Choroid plexus epithelial cell (primary cell): ENCODE measurements at regions not wholly inside any gene's neighbourhood (a gene's known extent, or its start where the extent isn't known, plus 50 kb on each side); places are given as distances from the start of the nearest gene placed in this dataset.
"Not testable (repeated sequence)": the region's sequence is repeated elsewhere in the genome, so short reads cannot be mapped to it uniquely, and the experiment has no call there.

Experiments used
- DNase-seq: peaks from one replicate; pipeline ENCODE4 v3.0.0-alpha.2; 2010; ENCODE audit warnings: low read depth
- H3K4me3 ChIP-seq: 2 replicates; pipeline ENCODE4 v1.5.1; 2011; ENCODE audit warnings: low read depth, mild to moderate bottlenecking, control low read depth, low read length, moderate library complexity
- CTCF ChIP-seq: conservative IDR thresholded peaks from 2 replicates; pipeline ENCODE4 v1.5.1; 2011; ENCODE audit warnings: low read depth, mild to moderate bottlenecking, control low read depth, inconsistent platforms, low read length, moderate library complexity

- no peak overlapping the region for H3K4me3 ChIP-seq
- TF ChIP-seq CTCF = no peak
- DNase-seq = no peak
These were observed 991.6 kb downstream of the SLC6A15 start for GRCh38 chr12:83920821-83921547.

GRCh38 chr12:83919081-83919480 lies 993.5 kb downstream of the SLC6A15 start:
- TF ChIP-seq CTCF = no peak
- no peak for DNase-seq
- no peak overlapping the region for H3K4me3 ChIP-seq

- H3K4me3 ChIP-seq = no peak overlapping the region
- no peak for DNase-seq
- TF ChIP-seq CTCF = no peak
These were observed 1008.4 kb downstream of the SLC6A15 start for GRCh38 chr12:83904175-83904574.

- no peak overlapping the region for H3K4me3 ChIP-seq
- TF ChIP-seq CTCF = no peak
- DNase-seq = peak; percentile 30
These were observed 1016.2 kb downstream of the SLC6A15 start for GRCh38 chr12:83896416-83896815.

- no peak for TF ChIP-seq CTCF
- H3K4me3 ChIP-seq = no peak overlapping the region
- no peak for DNase-seq
These were observed 1019.5 kb downstream of the SLC6A15 start for GRCh38 chr12:83893101-83893500.

GRCh38 chr12:83889745-83890144 lies 1022.9 kb downstream of the SLC6A15 start:
- no peak for DNase-seq
- no peak for TF ChIP-seq CTCF
- H3K4me3 ChIP-seq = no peak overlapping the region

GRCh38 chr12:83886479-83886878 lies 1026.1 kb downstream of the SLC6A15 start:
- no peak for TF ChIP-seq CTCF
- H3K4me3 ChIP-seq = no peak overlapping the region
- DNase-seq = no peak

GRCh38 chr12:83870921-83871599 lies 1041.5 kb downstream of the SLC6A15 start:
- H3K4me3 ChIP-seq = not testable (repeated sequence)

More at GRCh38 chr12:83870921-83871599, 1041.5 kb downstream of the SLC6A15 start:
- not testable (repeated sequence) for DNase-seq
